DMS 273 (cell line): ENCODE measurements at regions not wholly inside any gene's neighbourhood (a gene's known extent, or its start where the extent isn't known, plus 50 kb on each side); places are given as distances from the start of the nearest gene placed in this dataset.
"Not testable (repeated sequence)": the region's sequence is repeated elsewhere in the genome, so short reads cannot be mapped to it uniquely, and the experiment has no call there.

Source experiments
- DNase-seq: peaks from one replicate; lab custom pipeline; 2025; ENCODE audit not compliant: unreplicated experiment; lab: John Stamatoyannopoulos, UW

- no peak for DNase-seq
Measured at GRCh38 chr5:166712447-166713185, 1578.8 kb upstream of the WWC1 start.

GRCh38 chr5:166713295-166713694 lies 1578.2 kb upstream of the WWC1 start:
- DNase-seq: no peak

GRCh38 chr5:166716856-166717492 lies 1574.5 kb upstream of the WWC1 start:
- no peak for DNase-seq

GRCh38 chr5:166719991-166720390 lies 1571.5 kb upstream of the WWC1 start:
- no peak for DNase-seq

DNA sequence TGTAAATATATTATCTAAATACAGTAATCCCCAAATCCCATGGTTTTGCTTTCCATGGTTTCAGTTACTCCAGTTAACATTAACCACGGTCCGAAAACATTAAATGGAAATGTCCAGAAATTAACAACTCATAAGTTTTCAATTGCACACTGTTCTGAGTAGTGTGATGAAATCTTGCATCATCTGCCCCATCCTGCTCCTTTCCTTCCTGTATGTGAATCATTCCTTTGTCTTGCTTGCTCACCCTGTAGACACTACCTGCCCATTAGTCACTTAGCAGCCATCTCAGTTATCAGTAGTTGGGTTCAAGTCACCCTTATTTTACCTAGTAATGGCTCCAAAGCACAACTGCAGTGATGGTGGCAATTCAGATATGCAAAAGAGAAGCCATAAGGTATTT lies 1568.5 kb upstream of the WWC1 start:
- DNase-seq: no peak

- no peak for DNase-seq
Measured at GRCh38 chr5:166724284-166724683, 1567.2 kb upstream of the WWC1 start.

DNA sequence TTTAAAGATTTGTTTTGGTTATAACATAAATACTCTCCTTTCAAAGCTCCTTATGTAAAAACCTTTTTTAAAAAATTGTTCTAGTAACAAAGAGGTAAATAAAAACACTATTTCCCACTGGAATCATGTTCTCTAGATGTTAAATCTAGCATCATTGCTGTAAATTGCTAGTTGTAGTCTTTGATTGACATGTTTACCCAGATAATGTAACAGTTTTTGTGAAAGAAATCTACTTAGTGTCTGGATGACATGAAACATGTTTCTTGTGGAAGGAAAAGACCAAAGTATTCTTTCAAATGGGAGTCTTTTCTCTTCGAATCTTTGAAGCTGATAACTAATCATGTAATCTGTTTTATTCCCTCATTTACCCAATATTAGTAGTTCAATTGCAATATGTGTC lies 1565.9 kb upstream of the WWC1 start:
- no peak for DNase-seq

DNA sequence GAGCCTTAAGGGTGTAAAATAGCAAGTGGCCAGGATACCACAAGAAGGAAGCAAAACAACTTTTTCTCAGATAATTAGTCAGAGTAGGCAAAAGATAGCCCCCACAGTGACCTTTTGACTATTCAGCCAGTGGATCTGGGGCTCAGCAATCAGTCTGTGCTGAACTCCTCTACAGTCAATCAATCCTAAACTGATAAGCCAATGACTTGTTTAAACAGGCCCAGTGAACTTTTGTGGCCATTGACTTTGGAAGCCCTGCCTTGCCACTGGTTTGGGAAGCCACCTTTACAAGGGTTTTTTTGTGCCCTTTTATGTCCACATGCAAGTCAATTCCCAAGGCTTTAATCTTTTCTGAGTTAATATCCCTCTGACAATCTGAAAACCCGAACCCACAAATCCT lies 1565.0 kb upstream of the WWC1 start:
- no peak for DNase-seq

DNA sequence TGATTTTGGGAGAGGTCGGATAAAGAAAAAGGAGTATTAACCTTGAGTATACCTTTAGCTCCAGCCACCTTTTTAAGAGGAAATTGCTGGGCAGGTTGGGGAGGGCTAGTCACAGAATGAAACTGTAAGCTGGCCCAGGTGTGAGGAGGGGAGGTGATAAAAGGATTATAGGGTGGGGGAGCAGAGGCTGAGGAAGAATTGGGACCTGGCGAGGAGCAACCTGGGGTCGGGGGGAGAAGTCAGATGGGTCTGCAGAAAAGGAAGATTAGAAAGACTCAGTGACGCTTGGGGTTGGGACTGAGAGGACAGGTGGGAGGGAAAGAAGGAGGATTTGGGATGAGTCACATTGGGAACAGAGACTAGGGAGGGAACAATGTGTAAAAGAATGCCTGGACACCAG lies 1548.5 kb upstream of the WWC1 start:
- not testable (repeated sequence) for DNase-seq

DNA sequence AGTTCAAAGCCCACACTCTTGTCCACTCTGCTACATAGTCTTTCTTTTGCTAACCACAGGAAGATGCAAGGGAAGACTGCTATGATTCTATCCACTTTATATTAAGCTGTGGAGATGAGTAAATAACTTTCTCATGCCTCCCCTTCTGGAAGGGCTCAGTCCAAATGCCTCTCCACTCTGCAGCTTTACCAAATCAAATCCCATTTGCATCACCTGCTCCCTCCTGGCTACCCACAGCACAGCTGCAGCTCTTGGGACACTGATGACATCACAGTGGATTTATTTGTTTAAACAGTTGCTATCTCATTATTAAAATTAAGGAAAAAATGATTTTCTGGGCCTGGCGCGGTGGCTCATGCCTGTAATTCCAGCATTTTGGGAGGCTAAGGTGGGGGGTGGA lies 1544.9 kb upstream of the WWC1 start:
- no peak for DNase-seq

- no peak for DNase-seq
Measured at GRCh38 chr5:166750376-166750775, 1541.1 kb upstream of the WWC1 start.

DNA sequence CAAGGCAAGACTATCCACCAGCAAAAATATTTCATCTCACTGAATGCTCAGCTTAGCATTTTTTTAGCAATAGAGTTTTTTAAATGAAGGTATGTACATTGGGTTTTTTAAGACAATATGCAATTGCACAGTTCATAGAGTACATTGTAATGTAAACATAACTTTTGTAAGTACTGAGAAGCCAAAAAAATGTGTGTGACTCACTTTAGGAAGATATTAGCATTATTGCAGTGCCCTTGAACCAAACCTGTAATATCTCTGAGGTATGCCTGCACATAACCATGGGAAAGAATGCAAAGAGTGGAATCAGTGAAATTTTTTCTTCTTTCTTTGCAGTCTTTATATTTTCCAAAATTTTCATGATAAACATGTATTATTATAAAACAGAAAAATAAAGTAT lies 1533.3 kb upstream of the WWC1 start:
- no peak for DNase-seq

GRCh38 chr5:166767858-166768257 lies 1523.6 kb upstream of the WWC1 start:
- DNase-seq: no peak

GRCh38 chr5:166768536-166768935 lies 1522.9 kb upstream of the WWC1 start:
- no peak for DNase-seq

DNA sequence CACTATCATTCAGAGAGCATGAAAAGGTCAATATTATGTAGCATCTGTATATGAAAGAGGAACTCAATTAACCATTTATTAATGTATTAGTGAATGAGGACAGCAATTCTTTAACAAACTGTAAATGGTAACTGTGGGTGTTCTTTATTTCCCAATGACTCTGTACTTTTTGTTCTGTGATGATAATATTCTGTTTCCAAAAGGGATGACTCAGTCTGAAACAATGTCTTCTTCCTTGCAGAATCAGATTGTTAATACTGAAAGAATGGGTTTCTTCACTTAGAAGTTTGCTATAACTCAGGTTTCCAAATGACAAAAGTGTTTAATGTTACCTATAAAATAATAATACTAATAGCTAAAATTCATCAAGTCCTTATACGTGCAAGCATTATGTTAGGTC lies 1518.7 kb upstream of the WWC1 start:
- DNase-seq: no peak

GRCh38 chr5:166781737-166782136 lies 1509.7 kb upstream of the WWC1 start:
- DNase-seq: no peak

GRCh38 chr5:166784545-166785078 lies 1506.8 kb upstream of the WWC1 start:
- no peak for DNase-seq

GRCh38 chr5:166786178-166786577 lies 1505.3 kb upstream of the WWC1 start:
- no peak for DNase-seq

- DNase-seq: no peak
Measured at GRCh38 chr5:166786889-166787288, 1504.6 kb upstream of the WWC1 start.

DNA sequence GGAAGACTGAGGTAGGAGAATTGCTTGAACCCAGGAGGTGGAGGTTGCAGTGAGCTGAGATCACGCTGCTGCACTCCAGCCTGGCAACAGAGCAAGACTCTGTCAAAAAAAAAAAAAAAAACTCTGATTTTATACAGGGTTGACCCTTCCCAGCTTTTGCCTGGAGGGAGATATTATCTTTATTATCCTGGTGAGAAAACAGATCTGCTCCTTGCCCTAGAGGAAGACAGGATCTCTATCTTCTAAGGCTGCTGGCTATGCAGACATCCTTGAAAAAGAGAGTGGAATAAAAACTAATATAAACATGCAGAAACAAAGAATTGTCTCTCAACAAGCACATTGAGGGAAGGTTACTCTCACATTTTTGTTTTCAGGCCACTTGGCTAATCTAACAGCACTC lies 1503.4 kb upstream of the WWC1 start:
- DNase-seq: no peak

DNA sequence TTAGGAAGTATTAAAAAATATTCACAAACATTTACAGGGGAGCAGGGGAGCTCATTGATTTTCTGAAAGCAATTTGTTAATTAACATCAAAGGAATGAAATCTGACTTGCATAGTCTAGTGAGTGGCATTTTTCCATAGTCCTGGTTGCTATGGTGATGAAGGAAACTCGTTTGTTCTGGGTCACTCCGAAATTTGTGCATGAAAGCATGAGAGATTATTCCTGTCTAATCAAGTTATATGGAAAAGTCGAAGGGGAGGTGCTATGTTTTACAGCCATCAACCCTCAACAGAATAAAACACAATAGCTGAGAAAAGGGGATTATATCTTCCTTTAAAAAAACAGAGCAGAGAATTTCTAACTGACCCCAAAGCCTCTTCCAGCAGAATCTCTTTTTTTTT lies 1495.7 kb upstream of the WWC1 start:
- DNase-seq: no peak

GRCh38 chr5:166803058-166803457 lies 1488.4 kb upstream of the WWC1 start:
- no peak for DNase-seq

DNA sequence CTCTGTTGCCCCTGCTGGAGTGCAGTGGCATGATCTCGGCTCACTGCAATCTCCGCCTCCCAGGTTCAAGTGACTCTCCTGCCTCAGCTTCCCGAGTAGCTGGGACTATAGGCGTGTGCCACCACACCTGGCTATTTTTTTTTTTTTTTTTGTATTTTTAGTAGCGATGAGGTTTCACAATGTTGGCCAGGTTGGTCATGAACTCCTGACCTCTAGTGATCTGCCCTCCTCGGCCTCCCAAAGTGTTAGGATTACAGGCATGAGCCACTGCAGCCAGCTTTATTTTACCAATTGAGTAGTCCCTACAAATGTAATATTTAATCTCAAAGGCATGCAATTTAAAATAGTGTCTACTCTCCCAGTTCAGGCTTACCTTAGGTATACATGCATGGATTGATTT lies 1487.2 kb upstream of the WWC1 start:
- DNase-seq: not testable (repeated sequence)
